Activated naive CD8-positive, alpha-beta T cell treated with anti-CD3 and anti-CD28 coated beads, Interleukin-2, amount 50 U/mL, for 24 hours (primary cell): ENCODE measurements at regions not wholly inside any gene's neighbourhood (a gene's known extent, or its start where the extent isn't known, plus 50 kb on each side); places are given as distances from the start of the nearest gene placed in this dataset.
"Not testable (repeated sequence)": the region's sequence is repeated elsewhere in the genome, so short reads cannot be mapped to it uniquely, and the experiment has no call there.

Source experiments
- ATAC-seq: fragments of 150-1000 bp; cut with Tn5 transposase; one replicate; pipeline ENCODE4 v1.10.0; 2021
- DNase-seq: peaks from one replicate; pipeline ENCODE4 v3.0.0; 2021
- H3K27ac Mint-ChIP-seq: one replicate; pipeline ENCODE4 v1.8.0; 2021; ENCODE audit warnings: mild to moderate bottlenecking, mixed read lengths
- H3K27me3 Mint-ChIP-seq: one replicate; pipeline ENCODE4 v1.8.0; 2021; ENCODE audit warnings: mixed read lengths
- H3K36me3 Mint-ChIP-seq: one replicate; pipeline ENCODE4 v1.8.0; 2021; ENCODE audit warnings: low read depth, mixed read lengths
- H3K4me1 Mint-ChIP-seq: one replicate; pipeline ENCODE4 v1.8.0; 2021; ENCODE audit warnings: mixed read lengths
- H3K4me3 Mint-ChIP-seq: one replicate; pipeline ENCODE4 v1.8.0; 2021; ENCODE audit warnings: mild to moderate bottlenecking, moderate library complexity, mixed read lengths
- H3K9me3 Mint-ChIP-seq: one replicate; pipeline ENCODE4 v1.8.0; 2021; ENCODE audit warnings: mixed read lengths

DNA sequence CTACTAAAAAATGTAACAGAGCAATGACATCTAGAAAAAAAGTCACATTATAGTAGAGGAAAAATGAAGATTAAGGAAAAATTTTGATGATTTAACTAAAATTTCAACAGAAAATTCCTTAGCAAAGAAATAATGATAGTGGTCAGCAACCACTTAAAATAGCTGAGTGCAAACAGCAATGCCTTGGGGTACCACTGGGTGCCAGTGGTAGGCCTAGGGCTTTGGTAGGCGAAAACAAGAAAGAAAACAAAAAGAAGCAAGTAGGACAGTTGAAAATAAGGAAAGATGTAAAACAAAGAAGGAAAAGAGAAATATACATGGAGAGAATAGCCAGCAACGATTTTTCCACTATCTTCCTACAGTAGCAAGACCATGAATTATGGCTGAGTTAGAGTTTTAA lies 313.5 kb upstream of the IRS4 start:
- Mint-ChIP-seq H3K27me3 (no peaks in the 10 kb centered on the region), H3K27ac (no peak overlapping the region), H3K4me3 (no peak overlapping the region), H3K4me1 (no peaks in the 10 kb centered on the region), H3K36me3 (no peaks in the 10 kb centered on the region), H3K9me3 (peaks cover 7% of the 10 kb centered on the region)
- DNase-seq: no peak
- ATAC-seq: no peak

DNA sequence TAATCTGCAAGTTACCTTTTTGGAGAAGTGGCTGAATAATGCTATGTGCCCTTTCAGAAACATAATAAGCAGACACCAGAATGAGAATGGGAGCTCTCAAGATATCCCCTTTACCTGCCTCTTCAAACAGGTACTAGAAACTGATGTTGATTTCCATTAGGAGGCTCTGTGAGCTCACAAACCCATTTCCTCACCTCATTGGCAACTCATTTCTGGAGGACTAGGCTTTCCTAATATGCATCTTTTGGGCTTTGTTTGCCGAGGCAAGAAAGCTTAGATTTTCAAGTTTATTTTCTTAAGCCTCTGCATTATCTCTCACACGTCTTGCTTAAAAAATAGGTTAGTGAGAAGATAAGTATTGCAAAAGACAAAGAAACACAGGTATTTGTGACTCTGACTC lies 313.1 kb upstream of the IRS4 start:
- Mint-ChIP-seq H3K9me3 (peaks cover 7% of the 10 kb centered on the region), H3K4me1 (no peaks in the 10 kb centered on the region), H3K27me3 (no peaks in the 10 kb centered on the region), H3K27ac (no peak overlapping the region), H3K4me3 (no peak overlapping the region), H3K36me3 (no peaks in the 10 kb centered on the region)
- no peak for ATAC-seq
- no peak for DNase-seq

DNA sequence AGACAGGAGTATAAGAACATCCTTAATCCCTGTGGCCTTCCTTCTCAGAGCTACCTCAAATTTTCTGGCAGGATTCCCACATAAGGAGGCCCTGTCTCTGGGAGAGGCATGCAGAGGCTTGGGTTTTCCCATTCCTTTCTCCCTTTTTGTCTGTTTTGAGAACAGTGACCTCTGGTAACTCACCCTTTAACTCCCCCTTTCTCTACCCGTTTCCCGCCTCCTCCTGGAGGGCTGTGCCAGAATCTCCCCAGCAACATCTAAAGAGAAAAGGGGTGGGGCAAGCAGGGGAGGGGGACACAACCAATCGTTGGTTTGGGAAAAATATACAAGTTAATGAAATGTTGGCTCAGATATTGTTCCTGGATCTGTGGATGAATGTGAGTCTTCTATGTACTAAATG lies 303.7 kb upstream of the IRS4 start:
- DNase-seq (no peak), ATAC-seq (no peak)
- H3K4me1 Mint-ChIP-seq: no peaks in the 10 kb centered on the region
- no peak overlapping the region for H3K27ac Mint-ChIP-seq
- no peaks in the 10 kb centered on the region for H3K9me3 Mint-ChIP-seq
- no peak overlapping the region for H3K4me3 Mint-ChIP-seq
- H3K27me3 Mint-ChIP-seq: no peaks in the 10 kb centered on the region
- H3K36me3 Mint-ChIP-seq: no peaks in the 10 kb centered on the region

DNA sequence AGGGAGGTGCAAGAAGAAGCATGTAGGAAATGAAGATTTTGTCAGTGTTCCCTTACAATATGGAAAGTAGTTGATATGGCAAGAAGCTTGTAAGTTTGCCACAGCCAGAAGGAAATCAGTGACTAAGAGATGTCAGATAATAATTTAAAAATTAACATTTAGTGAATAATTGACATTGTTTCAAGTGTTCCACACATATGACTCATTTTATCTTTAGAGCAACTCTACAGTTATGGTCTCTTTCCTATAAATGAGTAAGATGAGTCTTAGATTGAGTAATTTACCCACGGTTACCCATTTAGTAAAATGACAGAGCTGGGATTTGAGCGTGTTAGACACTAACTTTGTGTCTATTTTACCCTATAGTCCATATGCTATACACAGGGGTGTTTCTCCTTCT lies 300.3 kb upstream of the IRS4 start:
- no peaks in the 10 kb centered on the region for H3K27me3 Mint-ChIP-seq
- H3K4me3 Mint-ChIP-seq: no peak overlapping the region
- DNase-seq: no peak
- no peak for ATAC-seq
- no peaks in the 10 kb centered on the region for H3K36me3 Mint-ChIP-seq
- H3K27ac Mint-ChIP-seq: no peak overlapping the region
- H3K9me3 Mint-ChIP-seq: no peaks in the 10 kb centered on the region
- no peaks in the 10 kb centered on the region for H3K4me1 Mint-ChIP-seq

DNA sequence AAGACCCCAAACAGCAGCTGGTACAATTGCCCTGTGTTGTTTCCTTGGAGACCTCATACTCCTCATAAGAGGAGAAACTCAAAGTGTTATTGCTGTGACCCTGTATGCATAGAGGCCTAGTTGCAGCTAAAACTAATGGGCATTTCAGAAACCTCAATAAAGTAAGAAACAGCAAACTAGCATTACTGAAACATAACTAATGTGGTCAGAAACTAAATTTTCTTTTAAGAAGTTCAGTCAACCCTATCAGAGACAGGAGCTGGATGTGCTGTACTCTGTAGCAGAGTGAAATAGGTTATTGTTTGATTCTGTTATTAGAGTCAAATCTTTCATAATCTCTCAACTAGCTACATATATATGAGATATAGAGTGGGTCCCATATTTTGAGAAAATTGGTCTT lies 257.5 kb upstream of the IRS4 start:
- H3K36me3 Mint-ChIP-seq: no peaks in the 10 kb centered on the region
- ATAC-seq: no peak
- DNase-seq: no peak

DNA sequence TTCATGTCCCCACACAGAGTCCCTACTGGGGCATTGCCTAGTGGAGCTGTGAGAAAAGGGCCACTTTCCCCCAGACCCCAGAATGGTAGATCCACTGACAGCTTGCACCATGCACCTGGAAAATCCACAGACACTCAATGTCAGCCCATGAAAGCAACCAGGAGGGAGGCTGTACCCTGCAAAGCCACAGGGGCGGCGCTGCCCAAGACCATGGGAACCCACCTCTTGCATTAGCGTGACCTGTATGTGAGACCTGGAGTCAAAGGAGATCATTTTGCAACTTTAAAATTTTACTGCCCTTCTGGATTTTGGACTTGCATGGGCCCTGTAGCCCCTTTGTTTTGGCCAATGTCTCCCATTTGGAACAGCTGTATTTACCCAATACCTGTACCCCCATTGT lies 236.5 kb upstream of the IRS4 start:
- H3K4me1 Mint-ChIP-seq, H3K27me3 Mint-ChIP-seq, DNase-seq, H3K4me3 Mint-ChIP-seq, H3K27ac Mint-ChIP-seq, H3K9me3 Mint-ChIP-seq, ATAC-seq, H3K36me3 Mint-ChIP-seq: not testable (repeated sequence)

More for the DNA sequence above, 257.5 kb upstream of the IRS4 start:
- H3K9me3 Mint-ChIP-seq: peaks cover 10% of the 10 kb centered on the region
- no peak overlapping the region for H3K4me3 Mint-ChIP-seq
- no peaks in the 10 kb centered on the region for H3K27me3 Mint-ChIP-seq
- no peaks in the 10 kb centered on the region for H3K4me1 Mint-ChIP-seq
- no peak overlapping the region for H3K27ac Mint-ChIP-seq

DNA sequence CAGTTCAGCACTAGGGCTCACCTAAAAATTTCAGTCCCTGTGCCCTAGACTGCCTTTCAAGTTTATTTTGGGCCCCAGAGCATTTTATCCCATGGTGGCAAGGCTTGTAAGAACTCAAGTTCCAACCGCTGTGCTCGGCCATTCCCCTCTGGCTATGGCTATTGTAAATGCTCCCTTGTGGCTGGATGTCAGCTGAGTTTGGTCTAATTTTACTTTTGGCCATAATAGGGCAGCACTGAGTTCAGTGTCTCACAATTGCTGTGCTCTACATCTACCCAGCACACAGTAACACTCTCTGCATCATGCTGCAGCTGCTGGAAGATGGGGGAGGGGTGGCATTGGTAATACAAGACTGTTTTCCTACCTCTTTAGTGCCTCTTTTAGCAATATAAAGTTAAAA lies 210.8 kb upstream of the IRS4 start:
- Mint-ChIP-seq H3K27me3 (no peaks in the 10 kb centered on the region), H3K27ac (no peak overlapping the region), H3K4me3 (no peak overlapping the region), H3K9me3 (peaks cover 5% of the 10 kb centered on the region), H3K36me3 (no peaks in the 10 kb centered on the region), H3K4me1 (no peaks in the 10 kb centered on the region)
- DNase-seq (no peak), ATAC-seq (no peak)

DNA sequence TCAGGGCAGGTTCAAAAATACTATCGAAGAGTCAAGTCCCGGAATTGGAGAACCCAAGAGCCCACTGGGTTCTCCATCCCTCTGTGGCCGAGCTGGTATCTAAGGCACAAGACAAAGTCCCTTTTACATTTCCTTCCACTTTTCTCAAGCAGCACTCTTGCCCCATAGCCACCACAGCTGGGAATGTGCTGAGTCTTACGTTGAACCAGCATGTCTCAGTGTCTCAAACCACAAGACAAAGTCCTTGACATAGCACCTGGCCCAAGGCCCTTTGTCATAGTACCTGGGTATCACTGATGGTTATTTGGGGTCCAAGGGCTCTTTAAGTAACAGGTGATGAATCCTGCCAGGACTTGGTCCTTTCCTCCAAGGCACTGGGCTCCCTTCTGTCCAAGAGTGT lies 210.2 kb upstream of the IRS4 start:
- H3K4me3 Mint-ChIP-seq: no peak overlapping the region
- DNase-seq (no peak), ATAC-seq (no peak)
- peaks cover 5% of the 10 kb centered on the region for H3K9me3 Mint-ChIP-seq
- H3K36me3 Mint-ChIP-seq: no peaks in the 10 kb centered on the region
- H3K4me1 Mint-ChIP-seq: no peaks in the 10 kb centered on the region
- no peak overlapping the region for H3K27ac Mint-ChIP-seq
- no peaks in the 10 kb centered on the region for H3K27me3 Mint-ChIP-seq

DNA sequence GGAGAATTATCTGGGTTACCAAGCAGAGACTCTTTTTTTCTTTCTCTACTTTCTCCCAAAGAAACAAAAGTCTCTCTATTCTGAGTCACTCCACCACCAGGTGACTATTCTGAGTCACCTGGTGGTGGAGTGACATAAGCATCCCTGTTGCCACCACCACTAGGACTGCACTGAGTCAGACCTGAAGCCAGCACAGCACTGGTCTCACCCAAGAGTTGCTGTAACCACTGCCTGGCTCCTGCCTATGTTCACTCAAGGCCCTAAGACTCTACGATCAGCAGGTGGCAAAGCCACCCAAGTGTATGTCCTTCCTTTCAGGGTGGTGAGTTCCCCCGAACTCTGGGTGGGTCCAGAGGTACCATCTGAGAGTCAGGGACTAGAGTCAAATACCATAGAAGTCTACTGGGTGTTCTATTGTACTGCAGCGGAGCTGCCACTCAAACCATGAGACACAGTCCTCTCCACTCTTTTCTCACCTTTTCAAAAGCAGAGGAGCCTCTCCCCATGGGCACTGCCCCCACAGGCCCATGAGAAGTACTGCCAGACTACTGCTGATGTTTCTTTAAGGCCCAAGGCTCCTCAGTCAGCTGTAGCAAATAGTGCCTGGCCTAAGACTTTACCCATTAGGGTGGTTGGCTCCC lies 209.6 kb upstream of the IRS4 start:
- DNase-seq (no peak), ATAC-seq (no peak)
- no peaks in the 10 kb centered on the region for H3K27me3 Mint-ChIP-seq
- H3K27ac Mint-ChIP-seq: no peak overlapping the region
- H3K36me3 Mint-ChIP-seq: no peaks in the 10 kb centered on the region
- H3K9me3 Mint-ChIP-seq: peaks cover 5% of the 10 kb centered on the region
- H3K4me1 Mint-ChIP-seq: no peaks in the 10 kb centered on the region
- no peak overlapping the region for H3K4me3 Mint-ChIP-seq

DNA sequence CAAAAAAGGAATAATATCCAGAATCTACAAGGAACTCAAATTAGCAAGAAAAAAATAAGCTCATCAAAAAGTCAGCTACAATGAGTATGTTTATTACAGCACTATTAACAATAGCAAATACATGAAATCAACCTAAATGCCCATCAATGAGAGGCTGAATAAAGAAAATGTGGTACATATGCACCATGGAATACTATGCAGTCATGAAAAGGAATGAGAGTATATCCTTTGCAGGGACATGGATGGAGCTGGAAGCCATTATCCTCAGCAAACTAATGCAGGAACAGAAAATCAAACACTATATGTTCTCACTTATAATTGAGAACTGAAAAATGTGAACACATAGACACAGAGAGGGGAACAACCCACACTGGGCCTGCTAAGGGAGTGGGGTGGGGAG lies 178.4 kb upstream of the IRS4 start:
- no peaks in the 10 kb centered on the region for H3K4me1 Mint-ChIP-seq
- H3K36me3 Mint-ChIP-seq: no peaks in the 10 kb centered on the region
- DNase-seq: no peak
- no peak for ATAC-seq
- H3K27ac Mint-ChIP-seq: no peak overlapping the region
- H3K4me3 Mint-ChIP-seq: no peak overlapping the region
- peaks cover 11% of the 10 kb centered on the region for H3K9me3 Mint-ChIP-seq
- H3K27me3 Mint-ChIP-seq: no peaks in the 10 kb centered on the region

DNA sequence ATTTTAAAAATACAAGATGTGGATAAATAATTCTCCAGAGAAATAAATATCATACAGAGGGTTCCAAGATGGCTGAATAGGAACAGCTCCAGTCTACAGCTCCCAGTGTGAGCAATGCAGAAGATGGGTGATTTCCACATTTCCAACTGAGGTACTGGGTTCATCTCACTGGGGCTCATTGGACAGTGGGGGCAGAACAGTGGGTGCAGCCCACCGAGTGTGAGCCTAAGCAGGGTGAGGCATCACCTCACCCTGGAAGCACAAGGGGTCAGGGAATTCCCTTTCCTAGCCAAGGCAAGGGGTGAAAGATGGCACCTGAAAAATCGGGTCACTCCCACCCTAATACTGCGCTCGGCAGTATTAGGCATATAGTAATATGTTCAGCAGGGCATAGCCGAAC lies 167.5 kb upstream of the IRS4 start:
- H3K36me3 Mint-ChIP-seq, DNase-seq, H3K9me3 Mint-ChIP-seq, H3K4me3 Mint-ChIP-seq, ATAC-seq, H3K27ac Mint-ChIP-seq, H3K4me1 Mint-ChIP-seq, H3K27me3 Mint-ChIP-seq: not testable (repeated sequence)

DNA sequence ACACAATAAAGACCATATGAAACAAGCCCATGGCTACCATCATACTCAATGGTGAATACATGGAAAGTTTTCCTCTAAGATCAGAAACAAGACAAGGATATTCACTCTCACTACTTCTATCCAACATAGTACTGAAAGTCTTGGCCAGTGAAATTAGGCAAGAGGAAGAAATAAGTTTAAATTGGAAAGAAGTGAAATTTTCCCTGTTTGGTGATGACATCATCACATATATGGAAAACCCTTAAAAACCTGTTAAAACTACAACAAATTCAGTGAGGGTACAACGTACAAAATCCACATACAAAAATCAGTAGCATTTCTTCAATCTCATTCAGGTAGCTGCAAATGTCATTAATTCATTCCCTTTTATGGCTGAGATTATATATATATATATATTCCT lies 164.0 kb upstream of the IRS4 start:
- H3K27ac Mint-ChIP-seq: no peak overlapping the region
- DNase-seq (no peak), ATAC-seq (no peak)
- H3K36me3 Mint-ChIP-seq: peaks cover 2% of the 10 kb centered on the region
- no peaks in the 10 kb centered on the region for H3K27me3 Mint-ChIP-seq
- peaks cover 6% of the 10 kb centered on the region for H3K9me3 Mint-ChIP-seq
- H3K4me1 Mint-ChIP-seq: no peaks in the 10 kb centered on the region
- no peak overlapping the region for H3K4me3 Mint-ChIP-seq

DNA sequence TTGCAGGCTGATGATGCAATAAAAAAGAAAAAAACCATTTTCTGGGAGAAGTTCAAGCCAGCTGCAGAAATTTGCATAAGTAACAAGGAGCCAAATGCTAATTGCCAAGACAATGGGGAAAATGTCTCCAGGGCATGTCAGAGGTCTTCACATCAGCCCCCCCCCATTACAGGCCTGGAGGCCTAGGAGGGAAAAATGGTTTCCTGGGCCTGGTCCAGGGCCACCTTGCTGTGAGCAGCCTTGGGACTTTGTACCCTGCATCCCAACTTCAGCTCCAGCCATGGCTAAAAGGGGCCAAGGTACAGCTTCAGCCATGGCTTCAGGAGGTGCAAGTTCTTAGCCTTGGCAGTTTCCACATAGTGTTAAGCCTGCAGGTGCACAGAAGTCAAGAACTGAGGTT lies 160.0 kb upstream of the IRS4 start:
- H3K9me3 Mint-ChIP-seq: not testable (repeated sequence)

DNA sequence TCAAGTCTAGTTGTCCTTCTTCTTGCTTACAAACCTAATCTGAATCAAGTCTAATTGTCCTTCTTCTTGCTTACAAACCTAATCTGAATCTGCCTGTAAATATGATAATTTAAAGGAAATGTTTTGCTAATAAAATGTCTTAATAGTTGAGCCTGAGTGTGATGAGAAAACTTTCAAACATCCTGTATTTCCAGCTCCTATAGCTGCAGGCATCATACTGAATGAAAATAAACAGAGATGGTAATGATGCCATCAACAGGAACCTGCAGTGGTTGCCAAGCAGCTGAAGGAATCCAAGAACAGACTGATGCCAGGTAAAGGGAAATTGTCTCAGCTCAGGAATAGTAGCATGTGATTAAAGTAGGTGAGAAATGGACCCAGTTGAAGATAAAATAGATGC lies 156.1 kb upstream of the IRS4 start:
- H3K36me3 Mint-ChIP-seq: peaks cover 2% of the 10 kb centered on the region
- peaks cover 6% of the 10 kb centered on the region for H3K9me3 Mint-ChIP-seq
- DNase-seq (no peak), ATAC-seq (no peak)
- H3K4me1 Mint-ChIP-seq: no peaks in the 10 kb centered on the region
- no peak overlapping the region for H3K4me3 Mint-ChIP-seq
- H3K27ac Mint-ChIP-seq: no peak overlapping the region
- no peaks in the 10 kb centered on the region for H3K27me3 Mint-ChIP-seq

More for the DNA sequence above, 160.0 kb upstream of the IRS4 start:
- not testable (repeated sequence) for H3K27me3 Mint-ChIP-seq, H3K27ac Mint-ChIP-seq, H3K4me3 Mint-ChIP-seq, ATAC-seq, DNase-seq, H3K36me3 Mint-ChIP-seq, H3K4me1 Mint-ChIP-seq

DNA sequence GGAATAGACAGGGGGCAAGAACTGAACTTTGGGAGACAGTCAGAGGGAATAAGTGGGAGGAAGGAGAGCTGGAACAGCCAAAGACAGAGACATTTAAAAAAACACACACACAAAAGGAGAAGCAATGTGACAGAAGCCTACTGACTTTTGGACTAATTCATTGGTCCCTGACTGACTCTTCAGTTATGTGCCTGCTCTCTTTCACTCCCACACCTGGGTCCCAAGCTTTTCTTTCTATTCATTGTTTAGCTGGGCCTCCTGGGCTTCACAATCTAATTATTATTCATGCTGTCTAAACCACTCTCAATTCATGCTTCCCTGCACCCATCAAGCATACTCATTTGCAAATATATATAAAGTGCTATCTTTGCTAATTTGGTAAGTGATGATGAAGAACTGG lies 139.2 kb upstream of the IRS4 start:
- Mint-ChIP-seq H3K36me3 (no peaks in the 10 kb centered on the region), H3K4me3 (no peak overlapping the region), H3K4me1 (no peaks in the 10 kb centered on the region), H3K27ac (no peak overlapping the region), H3K9me3 (peaks cover 5% of the 10 kb centered on the region), H3K27me3 (no peaks in the 10 kb centered on the region)
- ATAC-seq (no peak), DNase-seq (no peak)

DNA sequence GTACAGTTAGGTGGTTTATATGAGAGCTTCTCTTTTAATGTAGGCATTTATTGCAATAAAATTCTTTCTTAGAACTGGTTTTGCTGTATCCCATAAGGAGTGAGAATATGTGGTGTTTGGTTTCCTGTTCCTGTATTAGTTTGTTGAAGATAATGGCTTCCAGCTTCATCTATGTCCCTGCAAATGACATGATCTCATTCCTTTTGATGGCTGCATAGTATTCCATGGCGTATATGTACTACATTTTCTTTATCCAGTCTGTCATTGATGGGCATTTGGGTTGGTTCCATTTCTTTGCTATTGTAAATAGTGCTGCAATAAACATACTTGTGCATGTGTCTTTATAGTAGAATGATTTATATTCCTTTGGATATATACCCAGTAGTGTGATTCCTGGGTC lies 106.7 kb upstream of the IRS4 start:
- not testable (repeated sequence) for H3K9me3 Mint-ChIP-seq, H3K27me3 Mint-ChIP-seq, ATAC-seq, H3K4me3 Mint-ChIP-seq, H3K36me3 Mint-ChIP-seq, DNase-seq, H3K4me1 Mint-ChIP-seq, H3K27ac Mint-ChIP-seq
